ENCODE measurements at regions not wholly inside any gene's neighbourhood (a gene's known extent, or its start where the extent isn't known, plus 50 kb on each side); places are given as distances from the start of the nearest gene placed in this dataset.

GRCh38 chr1:113223546-113223945, 150.5 kb downstream of the LRIG2 start:
- TF ChIP-seq EP300 (IDR thresholded peaks at IDR 0.05) (no peak), CTCF (IDR thresholded peaks at IDR 0.05) (no peak), POLR2AphosphoS5 (IDR thresholded peaks at IDR 0.05) (no peak), POLR2A (IDR thresholded peaks at IDR 0.05; ENCODE audit: low read depth) (no peak)

Measured in esophagus muscularis mucosa (tissue), 4 donors.